ENCODE measurements at regions not wholly inside any gene's neighbourhood (a gene's known extent, or its start where the extent isn't known, plus 50 kb on each side); places are given as distances from the start of the nearest gene placed in this dataset.

DNA sequence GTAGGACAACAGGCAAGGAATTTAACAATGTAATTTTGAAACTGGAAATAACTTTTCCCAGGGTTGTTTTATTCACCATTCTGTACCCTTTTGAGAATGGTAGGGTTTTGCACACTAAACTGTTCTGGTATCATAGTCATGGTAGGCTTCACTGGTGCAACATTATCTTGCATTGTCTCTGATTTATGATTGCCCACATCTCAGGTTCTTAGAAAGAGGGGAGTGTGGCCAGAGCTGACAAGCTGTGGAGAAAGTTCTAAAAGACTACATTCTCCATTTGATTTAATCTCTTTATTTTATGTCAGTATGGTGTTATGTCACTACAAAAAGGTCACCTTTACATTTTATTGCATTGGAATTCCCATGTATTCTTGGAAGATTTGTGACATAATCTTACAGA is 447.3 kb downstream of the GRIA2 start:
- ATAC-seq (no peak), DNase-seq (no peak)
- Histone ChIP-seq H3K36me3 (no peaks in the 10 kb centered on the region), H3K4me1 (no peaks in the 10 kb centered on the region), H3K27ac (no peak overlapping the region), H3K4me3 (no peak overlapping the region), H3K9me3 (no peaks in the 10 kb centered on the region), H3K27me3 (no peaks in the 10 kb centered on the region)
- no peak for TF ChIP-seq POLR2A (IDR thresholded peaks at IDR 0.05)
- intact Hi-C loops (cut with DNase I): no loop called here

DNA sequence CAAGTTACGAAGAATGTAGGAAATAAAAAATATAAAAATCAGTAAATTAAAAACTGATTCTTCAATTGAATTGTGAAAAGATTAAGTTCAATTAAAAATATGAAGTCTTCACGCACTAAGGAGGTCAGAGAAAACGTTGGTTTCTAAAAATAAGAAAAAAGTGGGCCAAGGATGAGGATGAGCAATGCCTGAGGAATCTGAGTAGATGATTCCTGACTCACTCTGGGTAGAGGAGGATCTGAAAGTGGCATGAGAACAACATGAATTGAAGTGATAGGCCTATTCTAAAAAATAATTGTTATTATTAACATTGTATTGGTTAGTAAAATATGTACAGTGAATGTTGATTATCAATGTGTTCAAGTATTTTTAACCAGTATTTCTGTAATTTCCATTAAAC is 444.2 kb downstream of the GRIA2 start:
- Histone ChIP-seq H3K36me3 (no peaks in the 10 kb centered on the region), H3K4me1 (no peaks in the 10 kb centered on the region), H3K4me3 (no peak overlapping the region), H3K9me3 (no peaks in the 10 kb centered on the region), H3K27me3 (no peaks in the 10 kb centered on the region), H3K27ac (no peak overlapping the region)
- TF ChIP-seq, protein P1, sequence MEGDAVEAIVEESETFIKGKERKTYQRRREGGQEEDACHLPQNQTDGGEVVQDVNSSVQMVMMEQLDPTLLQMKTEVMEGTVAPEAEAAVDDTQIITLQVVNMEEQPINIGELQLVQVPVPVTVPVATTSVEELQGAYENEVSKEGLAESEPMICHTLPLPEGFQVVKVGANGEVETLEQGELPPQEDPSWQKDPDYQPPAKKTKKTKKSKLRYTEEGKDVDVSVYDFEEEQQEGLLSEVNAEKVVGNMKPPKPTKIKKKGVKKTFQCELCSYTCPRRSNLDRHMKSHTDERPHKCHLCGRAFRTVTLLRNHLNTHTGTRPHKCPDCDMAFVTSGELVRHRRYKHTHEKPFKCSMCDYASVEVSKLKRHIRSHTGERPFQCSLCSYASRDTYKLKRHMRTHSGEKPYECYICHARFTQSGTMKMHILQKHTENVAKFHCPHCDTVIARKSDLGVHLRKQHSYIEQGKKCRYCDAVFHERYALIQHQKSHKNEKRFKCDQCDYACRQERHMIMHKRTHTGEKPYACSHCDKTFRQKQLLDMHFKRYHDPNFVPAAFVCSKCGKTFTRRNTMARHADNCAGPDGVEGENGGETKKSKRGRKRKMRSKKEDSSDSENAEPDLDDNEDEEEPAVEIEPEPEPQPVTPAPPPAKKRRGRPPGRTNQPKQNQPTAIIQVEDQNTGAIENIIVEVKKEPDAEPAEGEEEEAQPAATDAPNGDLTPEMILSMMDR (IDR thresholded peaks at IDR 0.05): no peak
- TF ChIP-seq POLR2A (IDR thresholded peaks at IDR 0.05): no peak
- intact Hi-C loops (cut with DNase I): no loop called here
- 56 to 68% (median 62%) methylated on average over 3 of the region's 3 CpGs for WGBS, 4 donors
- ATAC-seq (no peak), DNase-seq (no peak)

DNA sequence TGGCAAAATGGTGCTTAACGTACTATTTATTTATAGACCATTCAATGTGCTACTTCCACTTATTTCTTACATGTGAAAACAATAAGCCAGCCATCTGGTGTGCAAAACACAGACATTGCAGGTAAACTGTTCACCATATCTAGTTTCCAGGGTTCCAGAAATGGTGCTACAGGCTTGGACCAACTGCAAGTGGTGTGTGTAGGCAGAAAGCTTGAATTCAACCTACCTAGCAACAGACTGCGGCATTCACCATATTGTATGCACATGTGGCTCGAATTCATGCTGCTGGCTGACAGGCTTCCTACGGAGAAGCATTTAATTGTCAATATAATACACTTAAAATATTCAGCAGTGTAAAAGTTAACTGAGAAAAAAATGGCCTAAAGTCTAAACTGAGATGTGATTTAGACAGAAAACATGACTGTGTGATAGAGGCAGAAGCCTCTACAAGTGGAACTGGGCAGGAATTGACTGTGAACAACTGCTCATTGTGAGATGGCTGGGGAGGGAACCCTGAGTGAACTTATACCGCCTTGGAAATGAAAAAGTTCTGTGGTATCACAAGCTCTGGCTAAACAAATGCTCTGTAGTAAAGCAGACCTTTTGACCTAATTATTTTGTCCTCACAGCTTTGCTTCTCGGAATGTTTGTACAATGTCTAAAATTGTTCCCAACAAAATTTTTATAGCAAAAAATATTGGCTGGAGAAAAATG is 434.7 kb downstream of the GRIA2 start:
- no peak for ATAC-seq
- no peaks in the 10 kb centered on the region for H3K9me3 ChIP-seq
- no peaks in the 10 kb centered on the region for H3K36me3 ChIP-seq
- TF ChIP-seq, protein P1 (IDR thresholded peaks at IDR 0.05): no peak
- TF ChIP-seq POLR2A (IDR thresholded peaks at IDR 0.05): no peak
- no peaks in the 10 kb centered on the region for H3K4me1 ChIP-seq
- WGBS, 4 donors: 78 to 83% (median 78%) methylated on average over 6 of the region's 6 CpGs
- no peak overlapping the region for H3K4me3 ChIP-seq
- DNase-seq: no peak
- intact Hi-C loops (cut with DNase I): no loop called here
- no peak overlapping the region for H3K27ac ChIP-seq
- H3K27me3 ChIP-seq: no peaks in the 10 kb centered on the region

DNA sequence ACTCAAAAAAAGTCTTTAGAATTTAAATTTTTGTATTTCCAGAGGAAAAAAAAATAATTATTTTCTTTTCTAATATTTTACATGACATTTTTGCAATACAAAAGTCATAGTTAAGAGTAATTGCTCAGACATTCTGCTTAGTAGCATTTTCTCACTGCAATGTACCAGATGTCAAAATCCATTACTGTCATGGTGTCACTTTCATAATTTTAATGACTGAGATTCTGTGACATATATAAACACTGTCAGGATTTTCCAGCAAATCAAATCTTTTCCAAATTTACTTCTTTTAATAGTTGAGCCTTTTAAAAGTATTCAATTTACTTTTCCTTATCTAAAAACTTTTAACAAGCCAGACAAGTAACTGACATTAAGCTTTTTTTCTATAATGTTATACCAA is 422.7 kb downstream of the GRIA2 start:
- H3K9me3 ChIP-seq: peaks cover 0 to 29% (median 2%) of the 10 kb centered on the region in 12 donors
- intact Hi-C loops (cut with DNase I): no loop called here
- H3K27me3 ChIP-seq: no peaks in the 10 kb centered on the region
- ATAC-seq: no peak
- no peaks in the 10 kb centered on the region for H3K4me1 ChIP-seq
- no peak overlapping the region for H3K27ac ChIP-seq
- no peak for TF ChIP-seq POLR2A (IDR thresholded peaks at IDR 0.05)
- TF ChIP-seq, protein P1 (IDR thresholded peaks at IDR 0.05): no peak
- H3K4me3 ChIP-seq: no peak overlapping the region
- no peaks in the 10 kb centered on the region for H3K36me3 ChIP-seq
- no peak for DNase-seq

DNA sequence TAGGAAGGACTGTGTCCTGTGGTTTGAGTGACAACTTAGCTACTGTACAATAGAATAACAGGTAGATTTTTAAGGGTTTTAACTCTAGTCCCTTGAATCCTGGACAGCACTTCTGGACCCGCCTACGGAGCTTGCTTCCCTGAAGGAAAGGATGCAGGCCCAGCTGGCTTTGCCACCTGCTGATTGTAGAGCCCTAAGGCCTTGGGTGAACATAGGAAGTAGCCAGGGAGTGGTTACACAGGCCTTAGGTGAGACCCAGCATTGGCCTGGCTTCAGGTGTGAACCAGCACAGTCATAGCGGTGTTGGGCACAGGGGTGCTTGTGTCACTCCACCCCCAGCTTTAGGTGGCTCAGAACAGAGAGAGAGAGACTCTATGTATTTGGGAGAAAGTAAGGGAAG is 413.5 kb downstream of the GRIA2 start:
- Histone ChIP-seq H3K4me3 (no peak overlapping the region), H3K36me3 (no peaks in the 10 kb centered on the region), H3K9me3 (peaks cover 0 to 12% (median 0%) of the 10 kb centered on the region in 12 donors), H3K4me1 (no peaks in the 10 kb centered on the region), H3K27ac (no peak overlapping the region), H3K27me3 (no peaks in the 10 kb centered on the region)
- WGBS, 4 donors: 94 to 98% (median 95%) methylated on average over 3 of the region's 3 CpGs
- DNase-seq (no peak), ATAC-seq (no peak)
- intact Hi-C loops (cut with DNase I): no loop called here
- TF ChIP-seq, protein P1 (IDR thresholded peaks at IDR 0.05): no peak
- TF ChIP-seq POLR2A (IDR thresholded peaks at IDR 0.05): no peak
